ENCODE measurements at regions not wholly inside any gene's neighbourhood (a gene's known extent, or its start where the extent isn't known, plus 50 kb on each side); places are given as distances from the start of the nearest gene placed in this dataset.
A peak's percentile ranks its signal among the peaks of the same experiment; 100 is the strongest.

GRCh38 chr2:180572346-180572745 lies 408.1 kb upstream of the UBE2E3 start:
- FAIRE-seq (no peak), ATAC-seq (no peak), DNase-seq (no peak)
- no peaks in the 10 kb centered on the region for H3K27me3 ChIP-seq
- H3K9me3 ChIP-seq, result no peaks in the 10 kb centered on the region
- H3K4me1 ChIP-seq, result no peaks in the 10 kb centered on the region
- H3K4me3 ChIP-seq, result no peak overlapping the region
- H3K27ac ChIP-seq, result no peak overlapping the region
- intact Hi-C loops (cut with DNase I), result no loop called here
- TF ChIP-seq CTCF (IDR thresholded peaks at IDR 0.05), result no peak
- H3K36me3 ChIP-seq, result no peaks in the 10 kb centered on the region

DNA sequence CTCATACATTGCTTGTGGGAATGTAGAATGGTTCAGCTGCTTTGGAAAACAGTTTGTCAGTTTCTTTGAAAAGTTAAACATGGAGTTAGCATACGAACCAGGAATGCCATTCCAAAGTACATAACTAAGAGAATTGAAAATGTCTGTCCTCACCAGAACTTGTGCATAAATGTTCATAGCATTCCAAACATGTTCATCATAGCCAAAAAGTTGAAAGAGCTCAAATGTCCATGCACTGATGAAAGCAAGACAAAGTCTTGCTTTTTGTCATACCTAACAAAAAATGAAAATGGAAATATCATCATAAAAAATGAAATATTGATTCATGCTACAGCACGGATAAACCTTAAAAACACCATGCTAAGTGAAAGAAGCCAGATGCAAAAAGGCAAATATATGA lies 408.8 kb upstream of the UBE2E3 start:
- DNase-seq, result no peak
- intact Hi-C loops (cut with DNase I), result no loop called here

GRCh38 chr2:180570864-180571263 lies 409.5 kb upstream of the UBE2E3 start:
- Histone ChIP-seq H3K27ac (no peak overlapping the region), H3K27me3 (no peaks in the 10 kb centered on the region), H3K4me3 (no peak overlapping the region), H3K36me3 (no peaks in the 10 kb centered on the region), H3K4me1 (no peaks in the 10 kb centered on the region), H3K9me3 (no peaks in the 10 kb centered on the region)
- DNase-seq, result no peak
- TF ChIP-seq CTCF (IDR thresholded peaks at IDR 0.05), result no peak
- intact Hi-C loops (cut with DNase I), result no loop called here
- no peak for FAIRE-seq
- ATAC-seq, result no peak
- WGBS, 2 donors, result 30 to 35% methylated on average over 3 of the region's 3 CpGs

More for the DNA sequence above, 408.8 kb upstream of the UBE2E3 start:
- ATAC-seq (no peak), FAIRE-seq (no peak)
- no peaks in the 10 kb centered on the region for H3K27me3 ChIP-seq
- H3K9me3 ChIP-seq, result no peaks in the 10 kb centered on the region
- no peak for TF ChIP-seq CTCF (IDR thresholded peaks at IDR 0.05)
- no peak overlapping the region for H3K27ac ChIP-seq
- no peaks in the 10 kb centered on the region for H3K36me3 ChIP-seq
- H3K4me3 ChIP-seq, result no peak overlapping the region
- 19 to 32% methylated on average over 2 of the region's 2 CpGs for WGBS, 2 donors
- H3K4me1 ChIP-seq, result no peaks in the 10 kb centered on the region

DNA sequence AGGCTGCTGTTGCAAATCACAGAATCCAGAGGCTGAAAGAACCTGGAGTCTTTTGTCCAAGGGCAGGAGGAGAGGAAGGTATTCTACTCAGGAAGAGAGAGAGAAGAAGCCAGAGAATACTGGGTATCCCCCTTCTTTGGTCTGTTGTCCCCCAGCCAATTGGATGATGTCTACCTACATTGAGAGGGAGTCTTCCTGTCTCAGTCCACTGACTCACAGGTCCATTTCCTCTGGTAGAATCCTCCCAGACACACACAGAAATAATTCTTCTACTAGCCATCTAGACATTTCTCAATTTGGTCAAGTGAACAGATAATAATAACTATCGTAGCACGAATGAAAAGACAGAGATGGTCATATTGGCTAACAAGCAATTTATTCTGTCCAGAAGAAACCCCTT lies 416.4 kb upstream of the UBE2E3 start:
- WGBS, 2 donors, result 86 to 93% methylated on average over 2 of the region's 2 CpGs
- Histone ChIP-seq H3K9me3 (no peaks in the 10 kb centered on the region), H3K4me1 (no peaks in the 10 kb centered on the region), H3K27ac (no peak overlapping the region), H3K27me3 (no peaks in the 10 kb centered on the region), H3K4me3 (no peak overlapping the region), H3K36me3 (no peaks in the 10 kb centered on the region)
- FAIRE-seq, result no peak
- ATAC-seq, result no peak
- TF ChIP-seq CTCF (IDR thresholded peaks at IDR 0.05), result no peak
- intact Hi-C loops (cut with DNase I), result no loop called here
- no peak for DNase-seq

DNA sequence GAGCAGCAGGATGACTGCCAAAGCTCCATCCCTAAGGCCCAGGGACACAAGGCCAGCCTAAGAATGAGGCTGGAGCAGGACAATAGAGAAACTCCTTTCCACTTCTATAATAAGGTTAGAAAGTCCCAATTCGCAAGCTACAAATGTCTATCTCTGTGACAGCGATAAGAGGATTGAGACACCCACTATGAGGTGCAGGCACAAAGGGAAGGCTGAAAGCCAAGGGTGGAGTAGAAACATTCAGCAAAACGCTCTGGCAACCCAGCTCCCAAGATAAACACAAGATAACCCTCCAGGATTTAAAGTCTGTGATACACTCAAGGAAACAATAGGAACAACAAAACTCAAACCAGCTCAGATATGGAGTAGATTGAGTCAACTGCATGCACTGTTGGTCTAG lies 418.0 kb upstream of the UBE2E3 start:
- no peak overlapping the region for H3K4me3 ChIP-seq
- intact Hi-C loops (cut with DNase I), result no loop called here
- H3K9me3 ChIP-seq, result no peaks in the 10 kb centered on the region
- ATAC-seq (peak in 1 of 4 donors; percentile 24), FAIRE-seq (no peak), DNase-seq (no peak)
- WGBS, 2 donors, result 54 to 63% methylated on average over 3 of the region's 3 CpGs
- H3K27ac ChIP-seq, result no peak overlapping the region
- H3K4me1 ChIP-seq, result no peaks in the 10 kb centered on the region
- no peaks in the 10 kb centered on the region for H3K36me3 ChIP-seq
- no peak for TF ChIP-seq CTCF (IDR thresholded peaks at IDR 0.05)
- no peaks in the 10 kb centered on the region for H3K27me3 ChIP-seq
